ENCODE measurements at regions not wholly inside any gene's neighbourhood (a gene's known extent, or its start where the extent isn't known, plus 50 kb on each side); places are given as distances from the start of the nearest gene placed in this dataset.

DNA sequence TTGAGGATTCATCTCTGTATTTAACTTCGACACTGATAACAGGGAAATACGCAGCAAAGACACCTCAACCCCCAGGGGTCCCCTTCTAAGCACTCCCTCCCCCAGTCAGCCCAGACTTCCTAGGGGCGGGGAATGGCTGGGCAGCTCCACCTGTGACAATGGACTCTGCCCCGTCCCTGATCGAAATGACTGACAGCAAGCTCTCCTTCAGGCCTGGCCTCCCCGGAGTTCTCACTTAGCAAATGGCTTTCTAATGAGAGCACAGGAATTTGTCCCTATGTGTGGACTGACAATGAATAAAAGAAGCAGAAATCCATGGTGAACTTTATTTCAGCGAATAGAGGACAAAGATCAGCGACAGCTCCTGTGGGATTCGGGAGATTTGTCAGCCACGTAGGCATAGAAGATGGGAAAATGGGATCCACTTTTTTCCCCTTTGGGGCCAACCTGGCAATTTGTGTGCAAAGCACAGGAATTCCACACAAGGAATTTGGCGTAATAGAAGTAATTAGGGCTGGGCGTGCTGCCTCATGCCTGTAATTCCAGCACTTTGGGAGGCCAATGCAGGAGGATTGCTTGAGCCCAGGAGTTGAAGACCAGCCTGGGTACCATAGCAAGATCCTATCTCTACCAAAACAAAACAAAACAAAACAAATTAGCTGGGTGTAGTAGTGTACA lies 63.8 kb downstream of the TNFAIP2 start:
- peaks cover 25% of the 10 kb centered on the region for H3K4me1 Mint-ChIP-seq
- DNase-seq (ENCODE audit: low spot score in 2 of 2, unreplicated experiment in 2 of 2), result no peak
- H3K27me3 Mint-ChIP-seq (ENCODE audit: low read depth), result peaks cover 15% of the 10 kb centered on the region
- no peaks in the 10 kb centered on the region for H3K9me3 Mint-ChIP-seq
- H3K4me3 Mint-ChIP-seq, result peak overlapping the region; percentile 48
- peak overlapping the region; percentile 43 for H3K27ac Mint-ChIP-seq
- TF ChIP-seq, protein P1, sequence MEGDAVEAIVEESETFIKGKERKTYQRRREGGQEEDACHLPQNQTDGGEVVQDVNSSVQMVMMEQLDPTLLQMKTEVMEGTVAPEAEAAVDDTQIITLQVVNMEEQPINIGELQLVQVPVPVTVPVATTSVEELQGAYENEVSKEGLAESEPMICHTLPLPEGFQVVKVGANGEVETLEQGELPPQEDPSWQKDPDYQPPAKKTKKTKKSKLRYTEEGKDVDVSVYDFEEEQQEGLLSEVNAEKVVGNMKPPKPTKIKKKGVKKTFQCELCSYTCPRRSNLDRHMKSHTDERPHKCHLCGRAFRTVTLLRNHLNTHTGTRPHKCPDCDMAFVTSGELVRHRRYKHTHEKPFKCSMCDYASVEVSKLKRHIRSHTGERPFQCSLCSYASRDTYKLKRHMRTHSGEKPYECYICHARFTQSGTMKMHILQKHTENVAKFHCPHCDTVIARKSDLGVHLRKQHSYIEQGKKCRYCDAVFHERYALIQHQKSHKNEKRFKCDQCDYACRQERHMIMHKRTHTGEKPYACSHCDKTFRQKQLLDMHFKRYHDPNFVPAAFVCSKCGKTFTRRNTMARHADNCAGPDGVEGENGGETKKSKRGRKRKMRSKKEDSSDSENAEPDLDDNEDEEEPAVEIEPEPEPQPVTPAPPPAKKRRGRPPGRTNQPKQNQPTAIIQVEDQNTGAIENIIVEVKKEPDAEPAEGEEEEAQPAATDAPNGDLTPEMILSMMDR (IDR thresholded peaks at IDR 0.05; ENCODE audit: unreplicated experiment), result no peak
- no peaks in the 10 kb centered on the region for H3K36me3 Mint-ChIP-seq

- H3K27me3 Mint-ChIP-seq (ENCODE audit: low read depth), result peaks cover 15% of the 10 kb centered on the region
- TF ChIP-seq, protein P1 (IDR thresholded peaks at IDR 0.05; ENCODE audit: unreplicated experiment), result no peak
- no peak overlapping the region for H3K4me3 Mint-ChIP-seq
- H3K27ac Mint-ChIP-seq, result no peak overlapping the region
- DNase-seq (ENCODE audit: low spot score in 2 of 2, unreplicated experiment in 2 of 2), result no peak
- H3K9me3 Mint-ChIP-seq, result peaks cover 4% of the 10 kb centered on the region
- peaks cover 20% of the 10 kb centered on the region for H3K4me1 Mint-ChIP-seq
- H3K36me3 Mint-ChIP-seq, result no peaks in the 10 kb centered on the region
Measured at GRCh38 chr14:103187911-103188310, 64.7 kb downstream of the TNFAIP2 start.

- Mint-ChIP-seq H3K27me3 (ENCODE audit: low read depth) (peaks cover 15% of the 10 kb centered on the region), H3K9me3 (peaks cover 11% of the 10 kb centered on the region), H3K4me3 (peak overlapping the region; percentile 62), H3K36me3 (no peaks in the 10 kb centered on the region), H3K4me1 (peaks cover 20% of the 10 kb centered on the region), H3K27ac (no peak overlapping the region)
- TF ChIP-seq, protein P1 (IDR thresholded peaks at IDR 0.05; ENCODE audit: unreplicated experiment), result no peak
- DNase-seq (ENCODE audit: low spot score in 2 of 2, unreplicated experiment in 2 of 2), result peak; percentile 31 to 65
Measured at GRCh38 chr14:103188810-103189480, 65.7 kb downstream of the TNFAIP2 start.

GRCh38 chr14:103189481-103190470 lies 66.5 kb downstream of the TNFAIP2 start:
- H3K4me3 Mint-ChIP-seq, result peak overlapping the region; percentile 68
- no peak for DNase-seq (ENCODE audit: low spot score in 2 of 2, unreplicated experiment in 2 of 2)
- peaks cover 16% of the 10 kb centered on the region for H3K9me3 Mint-ChIP-seq
- peaks cover 20% of the 10 kb centered on the region for H3K4me1 Mint-ChIP-seq
- H3K36me3 Mint-ChIP-seq, result no peaks in the 10 kb centered on the region
- no peak overlapping the region for H3K27ac Mint-ChIP-seq
- peaks cover 15% of the 10 kb centered on the region for H3K27me3 Mint-ChIP-seq (ENCODE audit: low read depth)
- TF ChIP-seq, protein P1 (IDR thresholded peaks at IDR 0.05; ENCODE audit: unreplicated experiment), result no peak

DNA sequence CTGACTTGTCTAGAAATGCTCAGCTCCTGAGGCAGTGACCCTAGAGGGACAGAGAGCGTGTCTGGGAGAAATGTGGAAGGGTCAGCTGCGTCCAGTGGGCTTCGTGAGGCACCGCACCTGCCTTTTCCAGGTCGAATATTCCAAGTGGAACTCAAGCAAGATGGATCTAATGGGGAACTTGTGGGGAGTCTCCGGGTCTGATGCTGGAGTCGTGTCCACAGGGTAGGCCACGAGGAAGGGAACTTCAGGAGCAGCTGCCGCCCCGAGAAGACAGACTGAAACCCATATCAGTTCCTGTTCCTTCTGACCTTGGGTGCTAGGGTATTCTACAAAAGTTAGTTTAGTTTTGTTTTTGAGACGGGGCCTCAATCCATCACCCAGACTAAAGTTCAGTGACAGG lies 67.5 kb downstream of the TNFAIP2 start:
- Mint-ChIP-seq H3K36me3 (no peaks in the 10 kb centered on the region), H3K4me3 (peak overlapping the region; percentile 68), H3K27ac (no peak overlapping the region), H3K27me3 (ENCODE audit: low read depth) (peaks cover 15% of the 10 kb centered on the region), H3K9me3 (peaks cover 16% of the 10 kb centered on the region), H3K4me1 (peaks cover 20% of the 10 kb centered on the region)
- TF ChIP-seq, protein P1 (IDR thresholded peaks at IDR 0.05; ENCODE audit: unreplicated experiment), result no peak
- DNase-seq (ENCODE audit: low spot score in 2 of 2, unreplicated experiment in 2 of 2), result no peak

All from mesothelial cell of epicardium (in vitro differentiated cells).